ENCODE measurements at regions not wholly inside any gene's neighbourhood (a gene's known extent, or its start where the extent isn't known, plus 50 kb on each side); places are given as distances from the start of the nearest gene placed in this dataset.

DNA sequence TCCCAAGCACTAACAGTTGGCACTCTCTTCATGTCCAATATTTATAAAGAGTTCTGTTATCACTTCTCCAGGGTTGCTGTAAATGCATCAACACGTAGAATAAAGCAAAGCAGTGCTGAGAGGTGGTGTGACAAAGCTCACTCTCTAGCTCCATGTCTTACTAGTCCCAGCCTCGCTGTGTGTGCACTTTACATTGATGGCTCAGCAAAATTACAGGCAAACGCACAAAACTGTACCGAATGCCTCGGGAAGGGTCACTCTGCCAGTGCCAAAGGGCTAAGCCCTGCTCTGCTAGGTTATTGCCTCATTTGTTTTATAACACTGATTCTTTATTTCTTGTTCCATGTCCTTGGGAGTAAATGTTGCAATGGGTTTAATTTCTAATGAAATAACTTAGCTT lies 1005.9 kb upstream of the WWC1 start:
- Histone ChIP-seq H3K79me2 (ENCODE audit: control insufficient read depth, insufficient read depth, low read length) (no peaks in the 10 kb centered on the region), H3K4me1 (ENCODE audit: control insufficient read depth, extremely low read depth, insufficient read depth, low read length) (no peaks in the 10 kb centered on the region), H3K4me2 (ENCODE audit: insufficient read depth, low read length) (no peak overlapping the region), H3K9ac (replicated peaks; ENCODE audit: extremely low read depth, insufficient read depth, low read length) (no peak overlapping the region), H3K9me1 (replicated peaks; ENCODE audit: control insufficient read depth, extremely low read depth, insufficient read depth, low read length) (no peaks in the 10 kb centered on the region), H2AFZ (ENCODE audit: low read depth, low read length) (no peak overlapping the region), H3K9me3 (replicated peaks; ENCODE audit: control insufficient read depth, insufficient read depth, low read length) (no peaks in the 10 kb centered on the region), H3K27me3 (ENCODE audit: control insufficient read depth in 2 of 2, insufficient read depth in 2 of 2, low read length in 2 of 2) (no peaks in the 10 kb centered on the region), H3K4me3 (replicated peaks in 1 of 3; ENCODE audit: insufficient read depth in 1 of 3, low read depth in 1 of 3, low read length in 3 of 3) (no peak overlapping the region), H3K36me3 (ENCODE audit: control insufficient read depth in 2 of 2, extremely low read depth in 1 of 2, insufficient read depth in 2 of 2, low read length in 2 of 2) (no peaks in the 10 kb centered on the region), H4K20me1 (replicated peaks; ENCODE audit: control insufficient read depth, extremely low read depth, insufficient read depth, low read length) (no peaks in the 10 kb centered on the region), H3K27ac (ENCODE audit: insufficient read depth, low read depth, low read length) (no peak overlapping the region)
- FAIRE-seq (no peak), DNase-seq (ENCODE audit: low read depth, low spot score) (no peak)
- no TSS peak for BruUV-seq (replicated peaks)
- TF ChIP-seq JUN (IDR thresholded peaks at IDR 0.05; ENCODE audit: borderline replicate concordance, insufficient read depth, insufficient read length, low read depth), result no peak
- TF ChIP-seq, protein P1, sequence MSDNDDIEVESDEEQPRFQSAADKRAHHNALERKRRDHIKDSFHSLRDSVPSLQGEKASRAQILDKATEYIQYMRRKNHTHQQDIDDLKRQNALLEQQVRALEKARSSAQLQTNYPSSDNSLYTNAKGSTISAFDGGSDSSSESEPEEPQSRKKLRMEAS (IDR thresholded peaks at IDR 0.05; ENCODE audit: insufficient read depth, insufficient read length), result no peak
- TF ChIP-seq FOS (IDR thresholded peaks at IDR 0.05; ENCODE audit: borderline replicate concordance, insufficient read depth, low read length), result no peak
- TF ChIP-seq POLR2A (IDR thresholded peaks at IDR 0.05; ENCODE audit: low read depth, low read length), result no peak
- TF ChIP-seq POLR2AphosphoS5 (IDR thresholded peaks at IDR 0.05; ENCODE audit: insufficient read depth, low read depth, low read length), result no peak
- TF ChIP-seq EZH2 (IDR thresholded peaks at IDR 0.05; ENCODE audit: borderline replicate concordance, low read depth, low read length, severe bottlenecking), result no peak
- no peak for TF ChIP-seq MYC (IDR thresholded peaks at IDR 0.05; ENCODE audit: low read depth, low read length)
- TF ChIP-seq, protein P2, sequence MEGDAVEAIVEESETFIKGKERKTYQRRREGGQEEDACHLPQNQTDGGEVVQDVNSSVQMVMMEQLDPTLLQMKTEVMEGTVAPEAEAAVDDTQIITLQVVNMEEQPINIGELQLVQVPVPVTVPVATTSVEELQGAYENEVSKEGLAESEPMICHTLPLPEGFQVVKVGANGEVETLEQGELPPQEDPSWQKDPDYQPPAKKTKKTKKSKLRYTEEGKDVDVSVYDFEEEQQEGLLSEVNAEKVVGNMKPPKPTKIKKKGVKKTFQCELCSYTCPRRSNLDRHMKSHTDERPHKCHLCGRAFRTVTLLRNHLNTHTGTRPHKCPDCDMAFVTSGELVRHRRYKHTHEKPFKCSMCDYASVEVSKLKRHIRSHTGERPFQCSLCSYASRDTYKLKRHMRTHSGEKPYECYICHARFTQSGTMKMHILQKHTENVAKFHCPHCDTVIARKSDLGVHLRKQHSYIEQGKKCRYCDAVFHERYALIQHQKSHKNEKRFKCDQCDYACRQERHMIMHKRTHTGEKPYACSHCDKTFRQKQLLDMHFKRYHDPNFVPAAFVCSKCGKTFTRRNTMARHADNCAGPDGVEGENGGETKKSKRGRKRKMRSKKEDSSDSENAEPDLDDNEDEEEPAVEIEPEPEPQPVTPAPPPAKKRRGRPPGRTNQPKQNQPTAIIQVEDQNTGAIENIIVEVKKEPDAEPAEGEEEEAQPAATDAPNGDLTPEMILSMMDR (IDR thresholded peaks at IDR 0.05; ENCODE audit: extremely low read depth in 1 of 2, insufficient read depth in 1 of 2, low read depth in 1 of 2, low read length in 2 of 2), result no peak
- TF ChIP-seq GATA2 (IDR thresholded peaks at IDR 0.05; ENCODE audit: insufficient read depth, insufficient read length, low read depth, low read length), result no peak
- dilution Hi-C loops (cut with MboI; ENCODE audit: extremely low pct_ligation_motif_present, low sequenced_read_pairs), result no loop called here
- CTCF ChIA-PET, result no interaction called here
- intact Hi-C loops (cut with micrococcal nuclease), result no loop called here
- POLR2A ChIA-PET, result no interaction called here

All from endothelial cell of umbilical vein (primary cell).